ENCODE measurements at regions not wholly inside any gene's neighbourhood (a gene's known extent, or its start where the extent isn't known, plus 50 kb on each side); places are given as distances from the start of the nearest gene placed in this dataset.
"Not testable (repeated sequence)": the region's sequence is repeated elsewhere in the genome, so short reads cannot be mapped to it uniquely, and the experiment has no call there.

DNA sequence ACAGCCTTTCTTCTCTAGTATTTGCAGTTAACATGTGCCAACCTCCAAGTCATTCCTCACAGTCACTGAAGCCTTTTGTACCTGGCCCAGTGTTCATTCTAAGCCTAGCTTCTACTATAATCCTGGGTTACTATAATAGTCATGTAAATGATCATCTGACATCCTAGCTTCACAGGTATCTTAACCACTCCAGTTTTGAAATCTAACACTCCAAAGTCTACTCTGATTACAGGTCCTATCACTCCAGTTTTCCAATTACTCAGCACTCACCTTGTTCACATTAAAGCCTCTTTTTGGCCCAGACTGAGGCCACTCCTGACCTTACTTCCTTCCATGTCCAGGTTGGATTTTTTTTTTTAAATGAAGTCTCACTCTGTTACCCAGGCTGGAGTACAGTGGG, 87.6 kb upstream of the ZCCHC13 start:
- DNase-seq: no peak
- Histone ChIP-seq H3K4me1 (ENCODE audit: insufficient read depth, low read length) (no peaks in the 10 kb centered on the region), H3K9me3 (ENCODE audit: control insufficient read depth in 1 of 2, low read length in 2 of 2) (no peaks in the 10 kb centered on the region), H3K27ac (ENCODE audit: low read depth, low read length) (no peak overlapping the region), H3K27me3 (ENCODE audit: insufficient read depth, low read length) (no peaks in the 10 kb centered on the region), H3K4me3 (ENCODE audit: low read length in 2 of 2) (no peak overlapping the region), H3K36me3 (ENCODE audit: insufficient read depth, low read length) (peaks cover 6% of the 10 kb centered on the region)
- Mint-ChIP-seq H3K36me3 (peaks cover 38 to 43% of the 10 kb centered on the region in 2 donors), H3K4me3 (peak overlapping the region in 1 of 8 donors; percentile 10), H3K9me3 (peaks cover 0 to 2% (median 0%) of the 10 kb centered on the region in 8 donors), H3K27me3 (no peaks in the 10 kb centered on the region), H3K4me1 (peaks cover 0 to 10% (median 4%) of the 10 kb centered on the region in 4 donors), H3K27ac (no peak overlapping the region)
- ChIA-PET CTCF (ENCODE audit: partially characterized antibody) (no interaction called here), POLR2A (ENCODE audit: partially characterized antibody) (no interaction called here)
- intact Hi-C loops (cut with micrococcal nuclease): no loop called here

DNA sequence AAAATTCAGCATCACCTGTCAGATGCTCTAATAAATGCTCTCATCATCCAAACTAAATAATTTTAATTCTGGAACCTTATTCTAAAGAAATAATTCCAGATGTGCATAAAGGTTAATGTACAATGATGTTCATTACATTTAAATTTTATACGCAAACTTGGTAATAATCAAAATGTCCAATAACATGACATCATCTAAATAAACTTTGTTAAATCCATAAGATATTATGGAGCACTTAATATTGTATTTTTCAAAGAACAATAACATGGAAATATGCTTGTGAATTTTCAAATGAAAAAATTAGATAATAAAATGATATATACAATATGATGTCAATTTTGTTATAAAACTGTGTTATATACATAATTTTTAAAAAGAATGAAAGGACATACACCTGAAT, 92.1 kb upstream of the ZCCHC13 start:
- Histone ChIP-seq H3K4me1 (ENCODE audit: insufficient read depth, low read length) (no peaks in the 10 kb centered on the region), H3K36me3 (ENCODE audit: insufficient read depth, low read length) (no peaks in the 10 kb centered on the region), H3K9me3 (ENCODE audit: control insufficient read depth in 1 of 2, low read length in 2 of 2) (no peaks in the 10 kb centered on the region), H3K27ac (ENCODE audit: low read depth, low read length) (no peak overlapping the region), H3K4me3 (ENCODE audit: low read length in 2 of 2) (no peak overlapping the region), H3K27me3 (ENCODE audit: insufficient read depth, low read length) (no peaks in the 10 kb centered on the region)
- CTCF ChIA-PET (ENCODE audit: partially characterized antibody): no interaction called here
- Mint-ChIP-seq H3K27ac (no peak overlapping the region), H3K36me3 (peaks cover 29 to 32% of the 10 kb centered on the region in 2 donors), H3K27me3 (no peaks in the 10 kb centered on the region), H3K4me3 (no peak overlapping the region), H3K4me1 (peaks cover 0 to 6% (median 0%) of the 10 kb centered on the region in 4 donors), H3K9me3 (no peaks in the 10 kb centered on the region)
- POLR2A ChIA-PET (ENCODE audit: partially characterized antibody): no interaction called here
- intact Hi-C loops (cut with micrococcal nuclease): no loop called here
- DNase-seq: no peak

GRCh38 chrX:74207539-74207938, 96.4 kb upstream of the ZCCHC13 start:
- Histone ChIP-seq H3K4me3 (ENCODE audit: low read length in 2 of 2) (no peak overlapping the region), H3K27ac (ENCODE audit: low read depth, low read length) (no peak overlapping the region), H3K9me3 (ENCODE audit: control insufficient read depth in 1 of 2, low read length in 2 of 2) (no peaks in the 10 kb centered on the region), H3K27me3 (ENCODE audit: insufficient read depth, low read length) (no peaks in the 10 kb centered on the region), H3K4me1 (ENCODE audit: insufficient read depth, low read length) (no peaks in the 10 kb centered on the region), H3K36me3 (ENCODE audit: insufficient read depth, low read length) (no peaks in the 10 kb centered on the region)
- intact Hi-C loops (cut with micrococcal nuclease): no loop called here
- H3K36me3 Mint-ChIP-seq: peaks cover 16 to 27% of the 10 kb centered on the region in 2 donors
- H3K4me1 Mint-ChIP-seq: peaks cover 0 to 2% (median 0%) of the 10 kb centered on the region in 4 donors
- POLR2A ChIA-PET (ENCODE audit: partially characterized antibody): no interaction called here
- H3K27me3 Mint-ChIP-seq: no peaks in the 10 kb centered on the region
- DNase-seq: no peak
- CTCF ChIA-PET (ENCODE audit: partially characterized antibody): no interaction called here
- no peak overlapping the region for H3K4me3 Mint-ChIP-seq
- peaks cover 0 to 2% (median 0%) of the 10 kb centered on the region in 8 donors for H3K9me3 Mint-ChIP-seq
- H3K27ac Mint-ChIP-seq: no peak overlapping the region

DNA sequence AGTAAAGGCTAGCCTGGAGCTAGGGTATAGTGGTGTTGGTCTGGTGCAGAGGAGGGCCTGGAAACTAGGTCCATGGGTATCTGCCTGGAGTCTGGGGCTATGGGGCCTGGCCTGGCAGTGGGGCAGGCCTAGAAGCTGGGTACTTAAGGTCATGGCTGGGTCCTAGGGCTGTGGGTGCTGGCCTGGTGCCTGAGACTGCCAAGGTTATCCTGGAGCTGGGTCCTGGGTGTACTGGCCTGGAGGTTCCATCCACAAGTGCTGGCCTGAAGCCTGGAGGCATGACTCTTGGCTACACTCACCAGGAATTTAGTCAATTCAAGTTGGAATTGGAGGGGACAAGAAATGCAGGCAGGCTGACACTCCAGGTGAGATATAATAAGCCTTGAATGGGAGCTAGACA, 108.4 kb upstream of the ZCCHC13 start:
- H3K36me3 Mint-ChIP-seq: peaks cover 3% of the 10 kb centered on the region in 2 donors
- Histone ChIP-seq H3K4me3 (ENCODE audit: low read length in 2 of 2) (no peak overlapping the region), H3K27me3 (ENCODE audit: insufficient read depth, low read length) (no peaks in the 10 kb centered on the region), H3K36me3 (ENCODE audit: insufficient read depth, low read length) (no peaks in the 10 kb centered on the region), H3K9me3 (ENCODE audit: control insufficient read depth in 1 of 2, low read length in 2 of 2) (no peaks in the 10 kb centered on the region), H3K4me1 (ENCODE audit: insufficient read depth, low read length) (no peaks in the 10 kb centered on the region), H3K27ac (ENCODE audit: low read depth, low read length) (no peak overlapping the region)
- ChIA-PET CTCF (ENCODE audit: partially characterized antibody) (no interaction called here), POLR2A (ENCODE audit: partially characterized antibody) (no interaction called here)
- no peaks in the 10 kb centered on the region for H3K4me1 Mint-ChIP-seq
- intact Hi-C loops (cut with micrococcal nuclease): no loop called here
- no peaks in the 10 kb centered on the region for H3K27me3 Mint-ChIP-seq
- H3K4me3 Mint-ChIP-seq: no peak overlapping the region
- H3K9me3 Mint-ChIP-seq: peaks cover 0 to 24% (median 9%) of the 10 kb centered on the region in 8 donors
- DNase-seq: no peak
- no peak overlapping the region for H3K27ac Mint-ChIP-seq

DNA sequence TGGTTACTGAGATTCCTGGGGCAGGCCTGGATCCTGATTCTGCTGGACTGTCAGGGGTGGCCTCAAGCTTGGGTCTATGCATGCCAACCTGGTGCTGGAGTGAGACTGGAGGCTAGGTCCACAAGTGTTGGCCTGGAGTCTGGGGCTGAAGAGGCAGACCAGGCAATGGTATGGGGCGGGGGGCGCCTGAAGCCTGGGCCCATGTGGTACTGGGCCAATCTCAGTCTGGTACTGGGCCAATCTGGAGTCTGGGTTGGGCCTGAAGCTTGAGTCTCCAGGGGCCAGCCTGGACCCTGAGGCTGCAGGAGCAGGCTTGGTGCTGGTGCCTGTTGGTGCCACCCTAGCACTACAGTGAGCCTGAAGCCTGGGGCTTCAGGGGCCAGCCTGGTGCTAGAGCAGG, 108.9 kb upstream of the ZCCHC13 start:
- Mint-ChIP-seq H3K27ac (no peak overlapping the region), H3K36me3 (peaks cover 2 to 3% of the 10 kb centered on the region in 2 donors), H3K4me1 (no peaks in the 10 kb centered on the region), H3K4me3 (no peak overlapping the region), H3K27me3 (no peaks in the 10 kb centered on the region), H3K9me3 (peaks cover 0 to 24% (median 10%) of the 10 kb centered on the region in 8 donors)
- Histone ChIP-seq H3K9me3 (ENCODE audit: control insufficient read depth in 1 of 2, low read length in 2 of 2) (no peaks in the 10 kb centered on the region), H3K4me1 (ENCODE audit: insufficient read depth, low read length) (no peaks in the 10 kb centered on the region), H3K4me3 (ENCODE audit: low read length in 2 of 2) (no peak overlapping the region), H3K36me3 (ENCODE audit: insufficient read depth, low read length) (no peaks in the 10 kb centered on the region), H3K27ac (ENCODE audit: low read depth, low read length) (no peak overlapping the region), H3K27me3 (ENCODE audit: insufficient read depth, low read length) (no peaks in the 10 kb centered on the region)
- intact Hi-C loops (cut with micrococcal nuclease): no loop called here
- ChIA-PET CTCF (ENCODE audit: partially characterized antibody) (no interaction called here), POLR2A (ENCODE audit: partially characterized antibody) (no interaction called here)
- no peak for DNase-seq

DNA sequence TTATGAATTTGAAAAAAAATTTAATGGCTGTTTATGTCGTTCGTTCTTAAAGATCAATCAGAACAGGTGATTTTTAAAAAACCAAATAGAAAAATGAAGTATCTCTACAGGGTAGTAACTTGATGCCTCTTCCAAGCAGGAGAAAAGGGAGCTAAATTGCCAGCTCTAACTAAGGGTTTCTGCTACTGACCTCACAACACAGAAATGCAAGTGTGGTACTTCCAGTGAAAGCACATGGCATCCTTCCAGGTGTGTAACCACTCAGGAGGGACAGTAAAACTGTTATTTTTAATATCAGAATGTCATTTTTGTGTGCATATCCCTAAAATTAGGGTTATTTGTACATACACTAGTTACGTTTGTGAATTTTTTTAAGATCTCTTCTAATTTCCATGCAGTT, 116.8 kb upstream of the ZCCHC13 start:
- Histone ChIP-seq H3K27ac (ENCODE audit: low read depth, low read length) (no peak overlapping the region), H3K4me1 (ENCODE audit: insufficient read depth, low read length) (no peaks in the 10 kb centered on the region), H3K9me3 (ENCODE audit: control insufficient read depth in 1 of 2, low read length in 2 of 2) (no peaks in the 10 kb centered on the region), H3K27me3 (ENCODE audit: insufficient read depth, low read length) (no peaks in the 10 kb centered on the region), H3K36me3 (ENCODE audit: insufficient read depth, low read length) (no peaks in the 10 kb centered on the region), H3K4me3 (ENCODE audit: low read length in 2 of 2) (no peak overlapping the region)
- no peaks in the 10 kb centered on the region for H3K36me3 Mint-ChIP-seq
- H3K27ac Mint-ChIP-seq: no peak overlapping the region
- DNase-seq: no peak
- POLR2A ChIA-PET (ENCODE audit: partially characterized antibody): no interaction called here
- CTCF ChIA-PET (ENCODE audit: partially characterized antibody): no interaction called here
- H3K9me3 Mint-ChIP-seq: peaks cover 0 to 9% (median 3%) of the 10 kb centered on the region in 8 donors
- no peaks in the 10 kb centered on the region for H3K27me3 Mint-ChIP-seq
- no peaks in the 10 kb centered on the region for H3K4me1 Mint-ChIP-seq
- intact Hi-C loops (cut with micrococcal nuclease): no loop called here
- no peak overlapping the region for H3K4me3 Mint-ChIP-seq

DNA sequence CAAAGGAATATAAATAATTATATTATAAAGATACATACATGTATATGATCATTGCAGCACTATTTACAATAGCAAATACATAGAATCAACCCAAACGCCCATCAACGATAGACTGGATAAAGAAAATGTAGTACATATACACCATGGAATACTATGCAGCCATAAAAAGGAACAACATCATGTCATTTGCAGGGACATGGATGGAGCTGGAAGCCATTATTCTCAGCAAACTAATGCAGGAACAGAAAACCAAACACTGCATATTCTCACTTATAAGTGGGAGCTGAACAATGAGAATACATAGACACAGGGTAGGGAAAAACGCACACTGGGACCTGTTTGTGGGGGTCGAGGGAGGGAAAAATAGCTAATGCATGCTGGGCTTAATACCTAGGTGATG, 120.9 kb upstream of the ZCCHC13 start:
- H3K27ac ChIP-seq (ENCODE audit: low read depth, low read length); DNase-seq; H3K4me3 Mint-ChIP-seq; H3K27me3 Mint-ChIP-seq; H3K9me3 Mint-ChIP-seq; H3K27ac Mint-ChIP-seq; CTCF ChIA-PET (ENCODE audit: partially characterized antibody); H3K36me3 ChIP-seq (ENCODE audit: insufficient read depth, low read length); H3K4me3 ChIP-seq (ENCODE audit: low read length in 2 of 2); POLR2A ChIA-PET (ENCODE audit: partially characterized antibody); H3K4me1 Mint-ChIP-seq; H3K9me3 ChIP-seq (ENCODE audit: control insufficient read depth in 1 of 2, low read length in 2 of 2); H3K27me3 ChIP-seq (ENCODE audit: insufficient read depth, low read length); H3K4me1 ChIP-seq (ENCODE audit: insufficient read depth, low read length); H3K36me3 Mint-ChIP-seq; intact Hi-C loops (cut with micrococcal nuclease): not testable (repeated sequence)

GRCh38 chrX:74181976-74182375, 122.0 kb upstream of the ZCCHC13 start:
- H3K27ac ChIP-seq (ENCODE audit: low read depth, low read length); H3K36me3 Mint-ChIP-seq; H3K4me3 ChIP-seq (ENCODE audit: low read length in 2 of 2); H3K4me3 Mint-ChIP-seq; H3K9me3 Mint-ChIP-seq; H3K4me1 Mint-ChIP-seq; H3K9me3 ChIP-seq (ENCODE audit: control insufficient read depth in 1 of 2, low read length in 2 of 2); H3K27me3 Mint-ChIP-seq; H3K27ac Mint-ChIP-seq; H3K4me1 ChIP-seq (ENCODE audit: insufficient read depth, low read length); intact Hi-C loops (cut with micrococcal nuclease); DNase-seq; CTCF ChIA-PET (ENCODE audit: partially characterized antibody); H3K36me3 ChIP-seq (ENCODE audit: insufficient read depth, low read length); POLR2A ChIA-PET (ENCODE audit: partially characterized antibody); H3K27me3 ChIP-seq (ENCODE audit: insufficient read depth, low read length): not testable (repeated sequence)
